ENCODE measurements at regions not wholly inside any gene's neighbourhood (a gene's known extent, or its start where the extent isn't known, plus 50 kb on each side); places are given as distances from the start of the nearest gene placed in this dataset.
"Not testable (repeated sequence)": the region's sequence is repeated elsewhere in the genome, so short reads cannot be mapped to it uniquely, and the experiment has no call there.

- TF ChIP-seq CTCF (IDR thresholded peaks at IDR 0.05), result peak; percentile 96
- H3K27ac ChIP-seq, result not testable (repeated sequence)
These were observed 58.7 kb upstream of the ETV3 start for GRCh38 chr1:157196670-157197456.

GRCh38 chr1:157196245-157196543, 58.0 kb upstream of the ETV3 start:
- TF ChIP-seq CTCF (IDR thresholded peaks at IDR 0.05) (no peak), ZFX (IDR thresholded peaks at IDR 0.05; ENCODE audit: borderline replicate concordance) (no peak)
- no peak overlapping the region for H3K27ac ChIP-seq

- TF ChIP-seq ZFX (IDR thresholded peaks at IDR 0.05; ENCODE audit: borderline replicate concordance) (no peak), CTCF (IDR thresholded peaks at IDR 0.05) (no peak)
- no peak overlapping the region for H3K27ac ChIP-seq
These were observed 57.5 kb upstream of the ETV3 start for GRCh38 chr1:157195521-157196244.

GRCh38 chr1:157194731-157195520, 56.7 kb upstream of the ETV3 start:
- TF ChIP-seq ZFX (IDR thresholded peaks at IDR 0.05; ENCODE audit: borderline replicate concordance), result no peak
- TF ChIP-seq CTCF (IDR thresholded peaks at IDR 0.05), result no peak
- H3K27ac ChIP-seq, result no peak overlapping the region

- no peak overlapping the region for H3K27ac ChIP-seq
- no peak for TF ChIP-seq ZFX (IDR thresholded peaks at IDR 0.05; ENCODE audit: borderline replicate concordance)
- TF ChIP-seq CTCF (IDR thresholded peaks at IDR 0.05), result peak; percentile 99
These were observed 55.7 kb upstream of the ETV3 start for GRCh38 chr1:157193702-157194391.

- H3K27ac ChIP-seq, result no peak overlapping the region
- TF ChIP-seq ZFX (IDR thresholded peaks at IDR 0.05; ENCODE audit: borderline replicate concordance) (no peak), CTCF (IDR thresholded peaks at IDR 0.05) (no peak)
These were observed 55.0 kb upstream of the ETV3 start for GRCh38 chr1:157193219-157193618.

Data from 22Rv1 (cell line).